DND-41 (cell line): ENCODE measurements at regions not wholly inside any gene's neighbourhood (a gene's known extent, or its start where the extent isn't known, plus 50 kb on each side); places are given as distances from the start of the nearest gene placed in this dataset.

Experiments
- ATAC-seq: fragments of 200-7000 bp; cut with Tn5 transposase; 3 replicates; pipeline ENCODE4 v1.9.1; 2021; ENCODE audit warnings: low read depth; ENCODE audit not compliant: insufficient read depth
- DNase-seq: peaks from one replicate; pipeline ENCODE4 v3.0.0-alpha.2; 2020
- H2AFZ ChIP-seq: 2 replicates; pipeline ENCODE4 v1.6.0; 2012; ENCODE audit warnings: low read depth, low read length
- H3K27ac ChIP-seq: 2 replicates; pipeline ENCODE4 v1.5.1; 2012; ENCODE audit warnings: low read length, inconsistent platforms
- H3K27me3 ChIP-seq: fragments of 200-600 bp; sonication (generic); 2 replicates; pipeline ENCODE4 v1.6.0; 2012; ENCODE audit warnings: low read length, mild to moderate bottlenecking, inconsistent platforms; ENCODE audit not compliant: insufficient read depth, poor library complexity
- H3K36me3 ChIP-seq: 2 replicates; pipeline ENCODE4 v1.5.1; 2012; ENCODE audit warnings: low read length, inconsistent platforms; ENCODE audit not compliant: insufficient read depth
- H3K4me1 ChIP-seq: 2 replicates; pipeline ENCODE4 v1.5.1; 2012; ENCODE audit warnings: mild to moderate bottlenecking, low read length; ENCODE audit not compliant: insufficient read depth
- H3K4me2 ChIP-seq: 2 replicates; pipeline ENCODE4 v1.6.0; 2012; ENCODE audit warnings: mild to moderate bottlenecking, moderate library complexity, low read length, inconsistent platforms; ENCODE audit not compliant: insufficient read depth
- H3K4me3 ChIP-seq, 2 experiments: fragments of 200-600 bp in 1 of 2; shearing (Covaris generic) in 1 of 2; 2 replicates each; pipeline ENCODE4 v1.5.1; 2012 to 2016; ENCODE audit warnings: inconsistent platforms in 2 of 2, low read length in 2 of 2, mild to moderate bottlenecking in 2 of 2, low read depth in 1 of 2, moderate library complexity in 1 of 2
- H3K79me2 ChIP-seq: 2 replicates; pipeline ENCODE4 v1.6.0; 2012; ENCODE audit warnings: low read length, inconsistent platforms; ENCODE audit not compliant: insufficient read depth
- H3K9ac ChIP-seq: 2 replicates; pipeline ENCODE4 v1.6.0; 2012; ENCODE audit warnings: low read depth, mild to moderate bottlenecking, inconsistent platforms, low read length, moderate library complexity
- H3K9me3 ChIP-seq: 2 replicates; pipeline ENCODE4 v1.5.1; 2012; ENCODE audit warnings: low read length, moderate library complexity, mild to moderate bottlenecking, inconsistent platforms; ENCODE audit not compliant: insufficient read depth, severe bottlenecking
- H4K20me1 ChIP-seq: 2 replicates; pipeline ENCODE4 v1.6.0; 2012; ENCODE audit warnings: low read length; ENCODE audit not compliant: insufficient read depth
- EZH2 ChIP-seq: IDR thresholded peaks from 3 replicates; pipeline ENCODE4 v1.6.1; 2012; ENCODE audit warnings: borderline replicate concordance, low read depth, mild to moderate bottlenecking, moderate library complexity, low read length, inconsistent platforms; ENCODE audit not compliant: severe bottlenecking
- TF ChIP-seq, protein P1 (sequence below): IDR thresholded peaks from 2 replicates; pipeline ENCODE4 v1.5.1; 2012; ENCODE audit warnings: borderline replicate concordance, low read length, moderate library complexity, mild to moderate bottlenecking; ENCODE audit not compliant: poor library complexity, severe bottlenecking; ENCODE audit errors: extremely low read depth

GRCh38 chr12:116398193-116398592, 120.7 kb upstream of the MED13L start:
- Histone ChIP-seq H3K27ac (no peak overlapping the region), H3K79me2 (no peaks in the 10 kb centered on the region), H3K4me3 (no peak overlapping the region), H3K4me1 (peaks cover 3% of the 10 kb centered on the region; the same call in 1 of the 2 replicates), H3K36me3 (no peaks in the 10 kb centered on the region), H3K4me2 (no peak overlapping the region), H3K27me3 (no peaks in the 10 kb centered on the region), H3K9me3 (peaks cover 12% of the 10 kb centered on the region), H3K9ac (no peak overlapping the region), H2AFZ (no peak overlapping the region), H4K20me1 (no peaks in the 10 kb centered on the region)
- TF ChIP-seq, protein P1, sequence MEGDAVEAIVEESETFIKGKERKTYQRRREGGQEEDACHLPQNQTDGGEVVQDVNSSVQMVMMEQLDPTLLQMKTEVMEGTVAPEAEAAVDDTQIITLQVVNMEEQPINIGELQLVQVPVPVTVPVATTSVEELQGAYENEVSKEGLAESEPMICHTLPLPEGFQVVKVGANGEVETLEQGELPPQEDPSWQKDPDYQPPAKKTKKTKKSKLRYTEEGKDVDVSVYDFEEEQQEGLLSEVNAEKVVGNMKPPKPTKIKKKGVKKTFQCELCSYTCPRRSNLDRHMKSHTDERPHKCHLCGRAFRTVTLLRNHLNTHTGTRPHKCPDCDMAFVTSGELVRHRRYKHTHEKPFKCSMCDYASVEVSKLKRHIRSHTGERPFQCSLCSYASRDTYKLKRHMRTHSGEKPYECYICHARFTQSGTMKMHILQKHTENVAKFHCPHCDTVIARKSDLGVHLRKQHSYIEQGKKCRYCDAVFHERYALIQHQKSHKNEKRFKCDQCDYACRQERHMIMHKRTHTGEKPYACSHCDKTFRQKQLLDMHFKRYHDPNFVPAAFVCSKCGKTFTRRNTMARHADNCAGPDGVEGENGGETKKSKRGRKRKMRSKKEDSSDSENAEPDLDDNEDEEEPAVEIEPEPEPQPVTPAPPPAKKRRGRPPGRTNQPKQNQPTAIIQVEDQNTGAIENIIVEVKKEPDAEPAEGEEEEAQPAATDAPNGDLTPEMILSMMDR, result no peak
- TF ChIP-seq EZH2, result no peak
- DNase-seq (no peak), ATAC-seq (no peak)

- no peak overlapping the region for H3K9ac ChIP-seq
- H4K20me1 ChIP-seq, result no peaks in the 10 kb centered on the region
- no peak for DNase-seq
- no peak overlapping the region for H3K4me3 ChIP-seq
- no peak for TF ChIP-seq EZH2
- TF ChIP-seq, protein P1, result no peak
- H2AFZ ChIP-seq, result no peak overlapping the region
- no peak overlapping the region for H3K4me2 ChIP-seq
- H3K27me3 ChIP-seq, result no peaks in the 10 kb centered on the region
- no peaks in the 10 kb centered on the region for H3K36me3 ChIP-seq
- H3K27ac ChIP-seq, result no peak overlapping the region
- peaks cover 12% of the 10 kb centered on the region for H3K9me3 ChIP-seq
- H3K79me2 ChIP-seq, result no peaks in the 10 kb centered on the region
- H3K4me1 ChIP-seq, result no peaks in the 10 kb centered on the region
- ATAC-seq, result no peak
These were observed 121.6 kb upstream of the MED13L start for GRCh38 chr12:116399055-116399454.

GRCh38 chr12:116400636-116401372, 123.3 kb upstream of the MED13L start:
- TF ChIP-seq, protein P1, result no peak
- TF ChIP-seq EZH2, result no peak
- DNase-seq, result no peak
- no peak overlapping the region for H3K4me2 ChIP-seq
- H3K4me3 ChIP-seq, result no peak overlapping the region
- no peaks in the 10 kb centered on the region for H4K20me1 ChIP-seq
- no peak for ATAC-seq
- H3K9me3 ChIP-seq, result peaks cover 12% of the 10 kb centered on the region
- no peaks in the 10 kb centered on the region for H3K27me3 ChIP-seq
- no peaks in the 10 kb centered on the region for H3K36me3 ChIP-seq
- H3K79me2 ChIP-seq, result no peaks in the 10 kb centered on the region
- no peaks in the 10 kb centered on the region for H3K4me1 ChIP-seq
- H3K9ac ChIP-seq, result no peak overlapping the region
- H3K27ac ChIP-seq, result no peak overlapping the region
- H2AFZ ChIP-seq, result no peak overlapping the region
